ENCODE measurements at regions not wholly inside any gene's neighbourhood (a gene's known extent, or its start where the extent isn't known, plus 50 kb on each side); places are given as distances from the start of the nearest gene placed in this dataset.
A peak's percentile ranks its signal among the peaks of the same experiment; 100 is the strongest.

DNA sequence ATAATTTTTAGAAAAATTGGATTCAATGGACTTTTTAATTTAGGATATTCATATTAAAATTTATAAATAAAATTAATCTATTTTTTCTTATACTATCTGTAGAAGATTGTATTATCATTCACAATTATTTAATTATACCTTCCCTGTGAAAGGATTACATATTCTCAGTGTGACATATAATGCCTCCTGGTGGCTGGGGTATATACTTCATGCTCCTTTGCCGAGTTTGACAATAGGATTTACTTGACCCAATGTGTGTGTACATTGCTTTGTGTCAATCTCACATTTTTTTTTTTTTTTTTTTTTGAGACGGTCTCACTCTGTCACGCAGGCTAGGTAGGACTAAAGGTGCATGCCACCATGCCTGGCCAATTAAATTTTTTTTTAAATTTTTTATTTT, 230.0 kb upstream of the CHD6 start:
- Mint-ChIP-seq H3K27ac (no peak overlapping the region), H3K27me3 (ENCODE audit: insufficient read depth) (no peaks in the 10 kb centered on the region), H3K9me3 (no peaks in the 10 kb centered on the region), H3K4me3 (no peak overlapping the region), H3K4me1 (no peaks in the 10 kb centered on the region), H3K36me3 (ENCODE audit: low read depth) (no peaks in the 10 kb centered on the region)
- Histone ChIP-seq H3K4me1 (ENCODE audit: control insufficient read depth, insufficient read depth, low read length) (no peaks in the 10 kb centered on the region), H3K9me3 (ENCODE audit: control insufficient read depth, low read length) (no peaks in the 10 kb centered on the region), H3K36me3 (ENCODE audit: control insufficient read depth, insufficient read depth, low read length) (no peaks in the 10 kb centered on the region), H3K4me3 (ENCODE audit: low read length) (no peak overlapping the region), H3K27ac (ENCODE audit: low read depth, low read length) (no peak overlapping the region), H3K9ac (ENCODE audit: extremely low read depth, low read length, poor library complexity, severe bottlenecking) (no peak overlapping the region), H3K27me3 (ENCODE audit: control insufficient read depth, insufficient read depth, low read length, poor library complexity, severe bottlenecking) (no peaks in the 10 kb centered on the region)
- WGBS, 2 experiments (ENCODE audit: insufficient coverage in 1 of 2, insufficient read length in 1 of 2) = 93% methylated on average over 2 of the region's 3 CpGs; no CpG with 5 or more reads in 1 of the 2 experiments
- DNase-seq = no peak
- TF ChIP-seq, protein P1, sequence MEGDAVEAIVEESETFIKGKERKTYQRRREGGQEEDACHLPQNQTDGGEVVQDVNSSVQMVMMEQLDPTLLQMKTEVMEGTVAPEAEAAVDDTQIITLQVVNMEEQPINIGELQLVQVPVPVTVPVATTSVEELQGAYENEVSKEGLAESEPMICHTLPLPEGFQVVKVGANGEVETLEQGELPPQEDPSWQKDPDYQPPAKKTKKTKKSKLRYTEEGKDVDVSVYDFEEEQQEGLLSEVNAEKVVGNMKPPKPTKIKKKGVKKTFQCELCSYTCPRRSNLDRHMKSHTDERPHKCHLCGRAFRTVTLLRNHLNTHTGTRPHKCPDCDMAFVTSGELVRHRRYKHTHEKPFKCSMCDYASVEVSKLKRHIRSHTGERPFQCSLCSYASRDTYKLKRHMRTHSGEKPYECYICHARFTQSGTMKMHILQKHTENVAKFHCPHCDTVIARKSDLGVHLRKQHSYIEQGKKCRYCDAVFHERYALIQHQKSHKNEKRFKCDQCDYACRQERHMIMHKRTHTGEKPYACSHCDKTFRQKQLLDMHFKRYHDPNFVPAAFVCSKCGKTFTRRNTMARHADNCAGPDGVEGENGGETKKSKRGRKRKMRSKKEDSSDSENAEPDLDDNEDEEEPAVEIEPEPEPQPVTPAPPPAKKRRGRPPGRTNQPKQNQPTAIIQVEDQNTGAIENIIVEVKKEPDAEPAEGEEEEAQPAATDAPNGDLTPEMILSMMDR (conservative IDR thresholded peaks at IDR 0.05) = peak; percentile 79

DNA sequence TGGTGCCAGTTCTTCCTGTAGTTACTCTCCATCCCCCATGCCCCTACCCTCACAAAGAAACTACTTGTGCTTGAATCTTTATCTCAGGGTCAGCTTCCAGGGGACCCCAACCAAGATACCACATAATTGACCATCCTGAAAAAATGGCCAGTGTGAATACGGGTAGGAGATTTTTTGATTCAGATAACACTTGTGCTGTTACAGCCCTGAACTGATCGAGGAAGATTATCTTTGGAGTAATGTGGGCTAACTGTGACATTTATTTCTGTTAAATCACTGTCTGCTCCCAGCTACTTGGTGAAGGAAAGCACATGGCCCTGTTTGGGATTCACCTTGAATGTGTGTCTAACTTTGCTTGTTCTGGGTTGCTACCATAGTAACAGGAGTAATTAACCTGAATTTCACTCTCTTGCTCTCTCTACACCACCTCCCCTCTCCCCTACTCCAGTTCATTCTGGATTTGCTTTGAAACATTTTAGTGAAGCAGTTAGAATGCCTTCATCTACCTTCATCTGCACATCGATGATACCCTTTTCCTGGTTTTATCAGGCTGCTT, 219.6 kb upstream of the CHD6 start:
- Mint-ChIP-seq H3K9me3 (no peaks in the 10 kb centered on the region), H3K27ac (no peak overlapping the region), H3K4me1 (no peaks in the 10 kb centered on the region), H3K4me3 (no peak overlapping the region), H3K36me3 (ENCODE audit: low read depth) (no peaks in the 10 kb centered on the region), H3K27me3 (ENCODE audit: insufficient read depth) (no peaks in the 10 kb centered on the region)
- no peak for DNase-seq
- TF ChIP-seq, protein P1 (conservative IDR thresholded peaks at IDR 0.05) = no peak
- WGBS, 2 experiments (ENCODE audit: insufficient coverage in 1 of 2, insufficient read length in 1 of 2) = 84 to 100% methylated on average over 3 of the region's 3 CpGs
- Histone ChIP-seq H3K36me3 (ENCODE audit: control insufficient read depth, insufficient read depth, low read length) (no peaks in the 10 kb centered on the region), H3K9ac (ENCODE audit: extremely low read depth, low read length, poor library complexity, severe bottlenecking) (no peak overlapping the region), H3K4me3 (ENCODE audit: low read length) (no peak overlapping the region), H3K4me1 (ENCODE audit: control insufficient read depth, insufficient read depth, low read length) (no peaks in the 10 kb centered on the region), H3K9me3 (ENCODE audit: control insufficient read depth, low read length) (no peaks in the 10 kb centered on the region), H3K27ac (ENCODE audit: low read depth, low read length) (no peak overlapping the region), H3K27me3 (ENCODE audit: control insufficient read depth, insufficient read depth, low read length, poor library complexity, severe bottlenecking) (no peaks in the 10 kb centered on the region)

DNA sequence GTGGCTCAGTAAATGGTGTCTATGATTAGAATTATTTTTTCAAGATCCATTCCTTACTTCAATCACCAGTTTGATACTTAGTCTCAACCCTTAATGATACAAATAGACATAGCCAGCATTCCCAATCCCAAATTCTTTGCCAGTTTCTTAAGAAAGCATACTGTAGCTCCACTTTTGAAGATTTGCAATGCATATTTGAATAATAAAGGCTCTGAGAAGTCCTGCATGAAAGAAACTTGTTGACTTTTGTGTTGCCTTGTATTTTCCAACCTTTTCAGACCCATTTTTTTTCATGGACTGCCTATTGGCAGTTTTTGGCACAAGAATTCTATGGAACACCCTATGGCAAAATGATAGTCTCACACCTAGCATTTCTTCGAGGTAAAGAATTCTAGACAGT, 215.6 kb upstream of the CHD6 start:
- Histone ChIP-seq H3K4me1 (ENCODE audit: control insufficient read depth, insufficient read depth, low read length) (no peaks in the 10 kb centered on the region), H3K9me3 (ENCODE audit: control insufficient read depth, low read length) (no peaks in the 10 kb centered on the region), H3K36me3 (ENCODE audit: control insufficient read depth, insufficient read depth, low read length) (no peaks in the 10 kb centered on the region), H3K27ac (ENCODE audit: low read depth, low read length) (no peak overlapping the region), H3K27me3 (ENCODE audit: control insufficient read depth, insufficient read depth, low read length, poor library complexity, severe bottlenecking) (no peaks in the 10 kb centered on the region), H3K4me3 (ENCODE audit: low read length) (no peak overlapping the region), H3K9ac (ENCODE audit: extremely low read depth, low read length, poor library complexity, severe bottlenecking) (no peak overlapping the region)
- Mint-ChIP-seq H3K27me3 (ENCODE audit: insufficient read depth) (no peaks in the 10 kb centered on the region), H3K27ac (no peak overlapping the region), H3K4me3 (no peak overlapping the region), H3K4me1 (no peaks in the 10 kb centered on the region), H3K9me3 (no peaks in the 10 kb centered on the region), H3K36me3 (ENCODE audit: low read depth) (no peaks in the 10 kb centered on the region)
- 100% methylated on average over 1 of the region's 1 CpG for WGBS, 2 experiments (ENCODE audit: insufficient coverage in 1 of 2, insufficient read length in 1 of 2)
- no peak for DNase-seq
- TF ChIP-seq, protein P1 (conservative IDR thresholded peaks at IDR 0.05) = no peak

All from endodermal cell (in vitro differentiated cells).